ENCODE measurements at regions not wholly inside any gene's neighbourhood (a gene's known extent, or its start where the extent isn't known, plus 50 kb on each side); places are given as distances from the start of the nearest gene placed in this dataset.

DNA sequence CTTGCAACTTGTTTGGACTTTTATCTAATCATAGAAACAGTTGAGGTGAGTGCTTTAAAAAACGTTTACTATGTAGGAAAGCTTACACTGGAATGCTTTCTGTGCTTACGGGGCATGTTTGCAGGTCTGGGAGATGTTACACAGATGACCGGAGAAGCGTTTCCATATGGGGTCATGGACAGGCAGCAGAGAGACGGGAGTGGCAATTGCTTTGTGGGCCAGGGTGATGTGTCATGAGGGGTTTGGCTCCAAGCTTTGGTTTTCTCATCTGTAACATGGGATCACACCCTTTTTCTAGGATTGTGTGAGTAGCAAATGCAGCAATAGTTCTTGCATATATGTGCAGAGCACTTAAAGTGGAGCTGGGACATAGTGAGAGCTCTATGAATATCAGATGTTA, 174.8 kb upstream of the MKI67 start:
- no peaks in the 10 kb centered on the region for H3K27me3 ChIP-seq (replicated peaks; ENCODE audit: control insufficient read depth, insufficient read depth, low read length)
- H3K36me3 ChIP-seq (ENCODE audit: control insufficient read depth, insufficient read depth, low read length): no peaks in the 10 kb centered on the region
- H3K4me3 ChIP-seq (replicated peaks; ENCODE audit: low read depth, low read length): no peak overlapping the region
- TF ChIP-seq, protein P1, sequence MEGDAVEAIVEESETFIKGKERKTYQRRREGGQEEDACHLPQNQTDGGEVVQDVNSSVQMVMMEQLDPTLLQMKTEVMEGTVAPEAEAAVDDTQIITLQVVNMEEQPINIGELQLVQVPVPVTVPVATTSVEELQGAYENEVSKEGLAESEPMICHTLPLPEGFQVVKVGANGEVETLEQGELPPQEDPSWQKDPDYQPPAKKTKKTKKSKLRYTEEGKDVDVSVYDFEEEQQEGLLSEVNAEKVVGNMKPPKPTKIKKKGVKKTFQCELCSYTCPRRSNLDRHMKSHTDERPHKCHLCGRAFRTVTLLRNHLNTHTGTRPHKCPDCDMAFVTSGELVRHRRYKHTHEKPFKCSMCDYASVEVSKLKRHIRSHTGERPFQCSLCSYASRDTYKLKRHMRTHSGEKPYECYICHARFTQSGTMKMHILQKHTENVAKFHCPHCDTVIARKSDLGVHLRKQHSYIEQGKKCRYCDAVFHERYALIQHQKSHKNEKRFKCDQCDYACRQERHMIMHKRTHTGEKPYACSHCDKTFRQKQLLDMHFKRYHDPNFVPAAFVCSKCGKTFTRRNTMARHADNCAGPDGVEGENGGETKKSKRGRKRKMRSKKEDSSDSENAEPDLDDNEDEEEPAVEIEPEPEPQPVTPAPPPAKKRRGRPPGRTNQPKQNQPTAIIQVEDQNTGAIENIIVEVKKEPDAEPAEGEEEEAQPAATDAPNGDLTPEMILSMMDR (IDR thresholded peaks at IDR 0.05; ENCODE audit: insufficient read depth, low read length, poor library complexity, severe bottlenecking): no peak
- no peak for DNase-seq (ENCODE audit: extremely low read depth, insufficient read length)

DNA sequence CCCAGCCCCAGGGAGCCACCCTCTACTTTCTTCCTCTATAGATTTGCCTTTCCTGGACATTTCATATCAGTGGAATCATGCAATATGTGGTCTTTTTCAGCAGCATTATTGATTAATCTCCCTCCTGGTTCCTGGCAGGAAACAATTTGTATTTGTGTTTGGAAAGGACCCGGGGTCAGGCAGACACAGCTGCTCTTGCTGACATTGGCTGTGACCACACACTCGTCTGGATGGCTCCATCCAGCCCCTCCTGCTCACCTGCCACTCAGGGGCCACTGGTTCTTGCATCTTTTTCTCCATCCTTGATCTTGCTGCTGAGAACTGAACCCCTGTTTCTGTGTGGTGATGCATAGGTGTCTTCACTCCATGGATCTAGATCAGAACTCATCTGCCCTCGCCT, 176.6 kb upstream of the MKI67 start:
- no peaks in the 10 kb centered on the region for H3K27me3 ChIP-seq (replicated peaks; ENCODE audit: control insufficient read depth, insufficient read depth, low read length)
- no peak overlapping the region for H3K4me3 ChIP-seq (replicated peaks; ENCODE audit: low read depth, low read length)
- H3K36me3 ChIP-seq (ENCODE audit: control insufficient read depth, insufficient read depth, low read length): no peaks in the 10 kb centered on the region
- DNase-seq (ENCODE audit: extremely low read depth, insufficient read length): no peak
- TF ChIP-seq, protein P1 (IDR thresholded peaks at IDR 0.05; ENCODE audit: insufficient read depth, low read length, poor library complexity, severe bottlenecking): no peak

DNA sequence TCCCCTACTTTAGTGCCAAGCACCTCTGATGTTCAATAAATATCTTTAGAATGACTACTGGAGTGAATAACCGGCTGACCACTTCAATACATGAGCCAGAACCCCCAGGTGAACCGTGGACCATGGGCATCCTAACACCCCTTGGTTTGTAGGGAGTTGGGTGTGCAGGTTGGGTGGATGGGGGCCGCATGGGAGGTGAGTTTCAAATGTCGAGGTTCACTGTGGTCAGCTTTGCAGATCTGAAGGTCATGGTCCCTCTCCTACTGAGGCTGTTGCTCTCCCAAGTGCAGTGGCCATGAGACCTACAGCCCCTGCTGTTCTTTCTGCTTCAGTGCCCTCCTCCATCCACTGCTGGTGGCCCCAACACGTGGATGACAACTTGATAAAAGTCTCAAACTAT, 178.0 kb upstream of the MKI67 start:
- TF ChIP-seq, protein P1 (IDR thresholded peaks at IDR 0.05; ENCODE audit: insufficient read depth, low read length, poor library complexity, severe bottlenecking): no peak
- Histone ChIP-seq H3K36me3 (ENCODE audit: control insufficient read depth, insufficient read depth, low read length) (no peaks in the 10 kb centered on the region), H3K27me3 (replicated peaks; ENCODE audit: control insufficient read depth, insufficient read depth, low read length) (no peaks in the 10 kb centered on the region), H3K4me3 (replicated peaks; ENCODE audit: low read depth, low read length) (no peak overlapping the region)
- no peak for DNase-seq (ENCODE audit: extremely low read depth, insufficient read length)

DNA sequence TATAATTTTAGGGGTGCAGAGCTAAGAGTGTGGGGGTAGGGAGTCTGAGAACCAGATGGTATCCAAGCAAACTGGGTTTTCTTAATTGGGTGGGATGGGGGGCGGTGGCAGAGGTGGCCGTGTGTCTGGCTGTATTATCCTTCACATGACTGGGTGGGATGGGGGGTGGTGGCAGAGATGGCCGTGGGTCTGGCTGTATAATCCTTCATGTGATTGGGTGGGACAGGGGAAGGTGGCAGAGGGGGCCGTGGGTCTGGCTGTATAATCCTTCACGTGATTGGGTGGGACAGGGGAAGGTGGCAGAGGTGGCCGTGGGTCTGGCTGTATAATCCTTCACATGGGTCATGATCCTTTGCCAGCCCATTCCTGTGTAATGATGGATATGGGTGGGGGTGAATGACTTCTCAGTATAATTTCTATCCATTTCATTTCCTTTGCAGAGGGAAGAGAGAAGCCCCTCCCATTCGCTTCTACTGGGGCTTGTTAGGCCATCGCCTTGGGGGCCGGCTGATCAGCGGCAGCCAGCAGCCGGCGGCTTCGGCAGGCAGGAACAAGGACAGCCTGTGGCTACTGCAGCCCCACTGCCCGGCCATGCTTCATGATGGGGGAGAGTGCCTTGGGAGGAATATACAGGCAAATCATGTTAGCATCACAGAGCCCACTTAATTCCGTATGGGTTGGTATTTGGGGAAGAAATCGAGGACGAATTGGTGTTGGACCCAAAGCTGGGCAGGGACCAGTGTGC, 179.6 kb upstream of the MKI67 start:
- Histone ChIP-seq H3K4me3 (replicated peaks; ENCODE audit: low read depth, low read length) (no peak overlapping the region), H3K27me3 (replicated peaks; ENCODE audit: control insufficient read depth, insufficient read depth, low read length) (no peaks in the 10 kb centered on the region), H3K36me3 (ENCODE audit: control insufficient read depth, insufficient read depth, low read length) (no peaks in the 10 kb centered on the region)
- TF ChIP-seq, protein P1 (IDR thresholded peaks at IDR 0.05; ENCODE audit: insufficient read depth, low read length, poor library complexity, severe bottlenecking): no peak
- DNase-seq (ENCODE audit: extremely low read depth, insufficient read length): no peak

DNA sequence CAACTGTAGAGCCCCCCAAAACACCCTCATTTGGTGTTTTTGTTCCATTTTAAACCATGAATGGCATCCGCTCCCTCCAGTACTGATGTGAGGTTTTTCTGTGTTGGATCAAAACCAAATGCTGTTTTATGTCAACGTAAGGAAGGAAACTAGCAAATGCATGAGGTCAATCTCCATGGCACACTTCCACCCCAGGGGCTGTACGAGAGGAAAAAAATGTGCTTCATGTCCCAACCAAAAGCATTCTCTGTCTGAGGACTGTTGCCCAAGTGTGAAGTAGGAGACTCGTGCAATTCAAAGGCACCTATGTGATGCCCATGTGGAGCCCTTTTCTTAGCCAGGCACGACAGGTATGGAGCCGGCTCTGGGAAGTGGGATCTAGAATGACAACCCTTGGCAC, 180.3 kb upstream of the MKI67 start:
- no peak for DNase-seq (ENCODE audit: extremely low read depth, insufficient read length)
- TF ChIP-seq, protein P1 (IDR thresholded peaks at IDR 0.05; ENCODE audit: insufficient read depth, low read length, poor library complexity, severe bottlenecking): no peak
- H3K36me3 ChIP-seq (ENCODE audit: control insufficient read depth, insufficient read depth, low read length): no peaks in the 10 kb centered on the region
- H3K4me3 ChIP-seq (replicated peaks; ENCODE audit: low read depth, low read length): no peak overlapping the region
- no peaks in the 10 kb centered on the region for H3K27me3 ChIP-seq (replicated peaks; ENCODE audit: control insufficient read depth, insufficient read depth, low read length)

GRCh38 chr10:128306966-128307365, 180.7 kb upstream of the MKI67 start:
- TF ChIP-seq, protein P1 (IDR thresholded peaks at IDR 0.05; ENCODE audit: insufficient read depth, low read length, poor library complexity, severe bottlenecking): no peak

More at GRCh38 chr10:128306966-128307365, 180.7 kb upstream of the MKI67 start:
- no peaks in the 10 kb centered on the region for H3K36me3 ChIP-seq (ENCODE audit: control insufficient read depth, insufficient read depth, low read length)
- H3K4me3 ChIP-seq (replicated peaks; ENCODE audit: low read depth, low read length): no peak overlapping the region
- DNase-seq (ENCODE audit: extremely low read depth, insufficient read length): no peak
- no peaks in the 10 kb centered on the region for H3K27me3 ChIP-seq (replicated peaks; ENCODE audit: control insufficient read depth, insufficient read depth, low read length)

Data from GM06990 (cell line).